ENCODE measurements at regions not wholly inside any gene's neighbourhood (a gene's known extent, or its start where the extent isn't known, plus 50 kb on each side); places are given as distances from the start of the nearest gene placed in this dataset.

- TF ChIP-seq POLR2A (IDR thresholded peaks at IDR 0.05; ENCODE audit: low read depth, low read length) = no peak
- no peak for TF ChIP-seq TAF1 (IDR thresholded peaks at IDR 0.05; ENCODE audit: low read depth, low read length)
Measured at GRCh38 chr1:4147509-4147908, 247.4 kb upstream of the C1orf174 start.
